Large intestine (tissue), 3 donors: ENCODE measurements at regions not wholly inside any gene's neighbourhood (a gene's known extent, or its start where the extent isn't known, plus 50 kb on each side); places are given as distances from the start of the nearest gene placed in this dataset.

Experiments used
- DNase-seq, 2 donors: peaks; one replicate each; pipeline versions ENCODE4 v3.0.0 to v3.0.0-alpha.2; 2013
- H3K27ac ChIP-seq: one replicate; pipeline ENCODE4 v1.5.1; 2013; ENCODE audit warnings: low read length
- H3K27me3 ChIP-seq: 2 replicates; pipeline ENCODE4 v1.6.1; 2013; ENCODE audit warnings: low read length; ENCODE audit not compliant: control insufficient read depth, insufficient read depth
- H3K36me3 ChIP-seq: 2 replicates; pipeline ENCODE4 v1.6.1; 2013; ENCODE audit warnings: low read length; ENCODE audit not compliant: control insufficient read depth, insufficient read depth
- H3K4me1 ChIP-seq: one replicate; pipeline ENCODE4 v1.6.1; 2013; ENCODE audit warnings: low read length; ENCODE audit not compliant: control insufficient read depth, insufficient read depth
- H3K4me3 ChIP-seq: one replicate; pipeline ENCODE4 v1.5.1; 2013; ENCODE audit warnings: low read length
- H3K9me3 ChIP-seq: one replicate; pipeline ENCODE4 v1.6.1; 2013; ENCODE audit warnings: mild to moderate bottlenecking, low read depth, low read length, moderate library complexity; ENCODE audit not compliant: control insufficient read depth
- WGBS: methylation state at CpG from one replicate; pipeline ENCODE4 v1.1.5; 2013; ENCODE audit warnings: low lambda C conversion rate; ENCODE audit not compliant: insufficient coverage; 5-methylcytosine and 5-hydroxymethylcytosine counted together

DNA sequence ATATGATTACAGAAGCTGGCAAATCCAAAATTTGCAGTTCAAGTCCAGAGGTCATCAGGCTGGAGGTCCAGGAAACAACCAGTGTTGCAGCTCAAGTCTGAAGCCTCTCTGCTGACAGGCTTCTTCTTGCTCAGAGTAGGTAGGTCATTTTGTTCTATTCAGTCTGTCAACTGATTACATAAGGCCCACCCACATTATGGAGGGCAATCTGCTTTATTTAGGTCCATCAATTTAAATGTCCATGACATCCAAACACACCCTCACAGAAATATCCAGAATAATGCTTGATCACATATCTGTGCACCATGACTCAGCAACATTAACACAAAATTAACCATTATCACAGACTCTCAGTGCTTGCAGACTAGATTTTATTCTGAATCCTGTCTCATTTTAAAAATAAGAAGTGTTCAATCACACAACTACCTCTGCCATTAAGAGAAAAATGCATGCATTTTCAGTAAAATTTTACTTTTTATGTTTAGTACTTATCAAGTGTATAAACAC, 759.2 kb upstream of the ADGRB3 start:
- no peak for DNase-seq
- Histone ChIP-seq H3K9me3 (peaks cover 3% of the 10 kb centered on the region), H3K27ac (no peak overlapping the region), H3K4me1 (no peaks in the 10 kb centered on the region), H3K27me3 (no peaks in the 10 kb centered on the region), H3K36me3 (no peaks in the 10 kb centered on the region), H3K4me3 (no peak overlapping the region)

DNA sequence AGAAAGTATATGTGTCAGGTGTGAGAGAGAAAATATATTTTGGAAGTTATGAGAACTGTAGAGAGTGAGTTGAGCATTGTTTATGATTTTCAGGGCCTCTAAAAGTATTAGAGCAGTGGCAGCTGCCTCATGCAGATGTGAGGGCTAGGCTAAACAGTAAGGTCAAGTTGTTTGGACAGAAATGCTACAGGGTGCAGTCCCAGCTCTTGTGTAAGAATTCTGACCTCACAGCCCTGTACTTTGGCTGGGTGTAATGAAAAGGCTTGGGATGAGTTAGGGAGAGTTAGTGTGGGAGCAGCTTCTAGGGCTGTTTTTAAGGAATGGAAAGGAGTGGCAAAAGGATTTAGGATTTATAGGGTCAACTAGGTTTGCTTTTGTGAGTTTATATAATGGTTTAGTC, 764.8 kb upstream of the ADGRB3 start:
- Histone ChIP-seq H3K9me3 (peaks cover 3% of the 10 kb centered on the region), H3K27ac (no peak overlapping the region), H3K36me3 (no peaks in the 10 kb centered on the region), H3K4me3 (no peak overlapping the region), H3K27me3 (no peaks in the 10 kb centered on the region), H3K4me1 (no peaks in the 10 kb centered on the region)
- no peak for DNase-seq

DNA sequence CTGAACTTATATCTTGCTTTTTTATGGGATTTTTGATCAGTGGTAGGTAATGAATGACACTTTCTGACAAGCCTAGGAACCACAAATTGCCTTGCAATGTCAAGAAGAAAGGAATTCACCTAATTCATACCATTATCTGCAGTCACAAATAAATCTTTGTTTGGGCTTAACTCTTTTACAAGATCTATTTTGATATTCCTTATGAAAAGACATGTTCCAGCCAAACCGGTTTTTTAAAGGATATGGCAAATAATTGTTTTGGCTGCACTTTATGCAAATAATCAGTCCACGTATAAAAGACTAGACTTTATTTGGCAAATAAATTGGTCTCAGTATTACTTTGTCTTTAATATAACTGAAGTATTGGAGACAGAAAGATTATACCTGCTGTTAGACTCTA, 771.7 kb upstream of the ADGRB3 start:
- WGBS, result 85% methylated on average over 2 of the region's 2 CpGs
- Histone ChIP-seq H3K4me3 (no peak overlapping the region), H3K27ac (no peak overlapping the region), H3K4me1 (no peaks in the 10 kb centered on the region), H3K9me3 (no peaks in the 10 kb centered on the region), H3K27me3 (no peaks in the 10 kb centered on the region), H3K36me3 (no peaks in the 10 kb centered on the region)
- no peak for DNase-seq

DNA sequence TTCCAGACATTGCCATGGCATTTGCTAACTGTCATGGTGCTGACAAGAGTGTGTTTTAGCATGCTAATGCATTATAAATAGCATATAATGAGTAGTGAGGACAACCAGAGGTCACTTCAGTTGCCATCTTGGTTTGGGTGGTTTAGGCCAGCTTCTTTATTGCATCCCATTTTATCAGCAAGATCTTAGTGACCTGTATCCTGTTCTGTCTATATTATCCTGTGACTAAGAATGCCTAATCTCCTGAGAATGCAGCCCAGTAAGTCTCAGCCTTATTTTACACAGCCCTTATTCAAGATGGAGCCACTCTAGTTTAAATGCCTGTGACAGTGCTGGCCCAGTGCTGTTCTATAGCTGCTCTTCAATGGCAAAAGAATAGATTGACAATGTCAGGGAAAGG, 781.0 kb upstream of the ADGRB3 start:
- Histone ChIP-seq H3K27me3 (no peaks in the 10 kb centered on the region), H3K36me3 (no peaks in the 10 kb centered on the region), H3K9me3 (no peaks in the 10 kb centered on the region), H3K27ac (no peak overlapping the region), H3K4me1 (no peaks in the 10 kb centered on the region), H3K4me3 (no peak overlapping the region)
- DNase-seq, result no peak

DNA sequence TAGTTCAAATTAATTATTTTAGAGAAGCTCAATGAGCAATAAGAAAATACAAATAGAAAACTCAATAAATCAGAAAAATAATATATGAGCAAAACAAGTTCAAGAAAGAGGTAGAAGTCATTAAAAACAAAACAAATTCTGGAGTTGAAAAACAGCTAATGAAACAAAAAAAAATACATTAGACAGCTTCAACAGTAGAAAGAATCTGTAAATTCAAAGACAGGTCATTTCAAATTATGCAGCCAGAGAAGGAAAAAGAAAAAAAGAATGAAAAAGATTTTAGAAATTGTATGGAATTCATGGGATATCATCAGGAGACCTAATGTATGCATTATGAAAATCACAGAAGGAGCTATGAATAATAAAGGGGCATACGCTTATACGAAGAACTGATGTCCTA, 795.3 kb upstream of the ADGRB3 start:
- Histone ChIP-seq H3K27me3 (no peaks in the 10 kb centered on the region), H3K27ac (no peak overlapping the region)
- no CpG with 5 or more reads among the region's 2 CpGs for WGBS

DNA sequence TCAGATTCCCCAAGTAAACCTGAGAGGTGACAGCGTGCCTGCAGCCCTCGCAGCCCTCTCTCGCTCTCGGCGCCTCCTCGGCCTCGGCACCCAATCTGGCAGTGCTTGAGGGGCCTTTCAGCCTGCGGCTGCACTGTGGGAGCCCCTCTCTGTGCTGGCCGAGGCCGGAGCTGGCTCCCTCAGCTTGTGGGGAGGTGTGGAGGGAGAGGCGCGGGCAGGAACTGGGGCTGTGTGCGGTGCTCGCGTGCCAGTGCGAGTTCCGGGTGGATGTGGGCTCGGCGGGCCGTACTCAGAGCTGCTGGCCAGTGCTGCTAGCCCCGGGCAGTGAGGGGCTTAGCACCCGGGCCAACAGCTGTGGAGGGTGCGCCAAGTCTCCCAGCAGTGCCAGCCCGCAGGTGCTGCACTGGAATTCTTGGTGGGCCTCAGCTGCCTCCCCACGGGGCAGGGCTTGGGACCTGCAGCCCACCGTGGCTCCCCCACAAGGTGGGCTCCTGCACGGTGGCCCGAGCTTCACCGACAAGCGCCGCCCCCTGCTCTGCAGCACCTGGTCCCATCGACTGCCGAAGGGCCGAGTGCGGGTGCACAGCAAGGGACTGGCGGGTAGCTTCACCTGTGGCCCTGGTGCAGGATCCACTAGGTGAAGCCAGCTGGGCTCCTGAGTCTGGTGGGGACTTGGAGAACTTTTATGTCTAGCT, 809.7 kb upstream of the ADGRB3 start:
- Histone ChIP-seq H3K27ac (no peak overlapping the region), H3K36me3 (no peaks in the 10 kb centered on the region), H3K4me3 (no peak overlapping the region), H3K27me3 (no peaks in the 10 kb centered on the region), H3K4me1 (no peaks in the 10 kb centered on the region), H3K9me3 (peaks cover 8% of the 10 kb centered on the region)
- no peak for DNase-seq
- WGBS, result no CpG with 5 or more reads among the region's 36 CpGs

More for the DNA sequence above, 795.3 kb upstream of the ADGRB3 start:
- H3K9me3 ChIP-seq, result no peaks in the 10 kb centered on the region
- no peaks in the 10 kb centered on the region for H3K36me3 ChIP-seq
- no peaks in the 10 kb centered on the region for H3K4me1 ChIP-seq
- H3K4me3 ChIP-seq, result no peak overlapping the region
- DNase-seq, result no peak

DNA sequence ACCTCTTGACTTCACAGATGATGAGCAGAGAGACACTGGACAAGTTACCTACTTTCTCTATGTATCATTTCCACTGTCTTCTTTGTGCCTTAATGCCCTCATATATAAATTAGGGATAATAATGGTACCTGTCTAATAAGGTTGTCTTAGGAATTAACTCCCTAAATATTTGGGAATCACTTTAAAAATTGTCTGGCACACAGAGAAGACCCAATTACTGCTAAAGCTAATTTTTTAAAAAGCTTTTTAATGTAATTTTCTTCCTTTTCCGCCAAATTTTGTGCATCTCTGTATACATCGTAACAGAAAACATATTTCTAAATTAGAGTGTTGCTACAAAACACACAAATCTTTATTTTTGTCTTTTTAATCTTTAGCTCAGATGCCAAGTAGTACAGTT, 816.8 kb upstream of the ADGRB3 start:
- 100% methylated on average over 2 of the region's 2 CpGs for WGBS
- H3K27ac ChIP-seq, result no peak overlapping the region
- no peaks in the 10 kb centered on the region for H3K4me1 ChIP-seq
- no peaks in the 10 kb centered on the region for H3K36me3 ChIP-seq
- H3K27me3 ChIP-seq, result no peaks in the 10 kb centered on the region
- no peak overlapping the region for H3K4me3 ChIP-seq
- DNase-seq, result no peak
- H3K9me3 ChIP-seq, result peaks cover 4% of the 10 kb centered on the region

DNA sequence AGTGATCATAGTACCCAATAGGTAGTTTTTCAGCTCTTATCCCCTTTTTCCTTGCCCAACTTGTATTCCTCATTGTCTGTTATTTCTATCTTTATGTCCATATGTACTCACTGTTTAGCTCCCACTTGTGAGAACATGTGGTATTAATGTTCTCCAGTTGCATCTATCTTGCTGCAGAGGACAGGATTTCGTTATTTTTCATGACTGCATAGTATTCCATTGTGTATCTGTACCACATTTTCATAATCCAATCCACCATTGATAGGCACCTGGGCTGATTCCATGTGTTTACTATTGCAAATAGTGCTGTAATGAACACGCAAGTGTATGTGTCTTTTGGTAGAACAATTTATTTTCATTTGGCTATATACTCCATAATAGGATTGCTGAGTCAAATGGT, 819.5 kb upstream of the ADGRB3 start:
- no peak for DNase-seq
- Histone ChIP-seq H3K36me3 (no peaks in the 10 kb centered on the region), H3K27me3 (no peaks in the 10 kb centered on the region), H3K4me3 (no peak overlapping the region), H3K9me3 (peaks cover 4% of the 10 kb centered on the region), H3K27ac (no peak overlapping the region), H3K4me1 (no peaks in the 10 kb centered on the region)
- no CpG with 5 or more reads among the region's 2 CpGs for WGBS

DNA sequence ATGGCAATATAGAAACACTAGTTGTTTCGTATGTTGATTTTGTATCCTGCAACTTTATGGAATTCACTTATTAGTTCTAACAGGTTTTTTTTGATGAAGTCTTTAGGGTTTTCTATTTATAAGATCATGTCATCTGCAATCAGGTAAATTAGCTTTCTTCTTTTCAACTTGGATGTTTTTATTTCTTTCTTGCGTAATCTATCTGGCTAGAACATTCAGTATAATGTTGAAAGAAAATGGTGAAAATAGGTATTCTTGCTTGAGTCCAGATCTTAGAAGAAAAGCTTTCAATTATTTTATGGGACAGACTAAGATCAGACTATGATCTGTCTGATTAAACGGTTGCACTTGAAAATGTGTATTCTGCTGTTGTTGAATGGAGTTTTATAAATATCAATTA, 820.8 kb upstream of the ADGRB3 start:
- DNase-seq, result no peak
- H3K36me3 ChIP-seq, result no peaks in the 10 kb centered on the region
- WGBS, result 84% methylated on average over 2 of the region's 3 CpGs
- H3K27ac ChIP-seq, result no peak overlapping the region
- no peak overlapping the region for H3K4me3 ChIP-seq
- H3K27me3 ChIP-seq, result no peaks in the 10 kb centered on the region
- H3K4me1 ChIP-seq, result no peaks in the 10 kb centered on the region
- H3K9me3 ChIP-seq, result peaks cover 4% of the 10 kb centered on the region

DNA sequence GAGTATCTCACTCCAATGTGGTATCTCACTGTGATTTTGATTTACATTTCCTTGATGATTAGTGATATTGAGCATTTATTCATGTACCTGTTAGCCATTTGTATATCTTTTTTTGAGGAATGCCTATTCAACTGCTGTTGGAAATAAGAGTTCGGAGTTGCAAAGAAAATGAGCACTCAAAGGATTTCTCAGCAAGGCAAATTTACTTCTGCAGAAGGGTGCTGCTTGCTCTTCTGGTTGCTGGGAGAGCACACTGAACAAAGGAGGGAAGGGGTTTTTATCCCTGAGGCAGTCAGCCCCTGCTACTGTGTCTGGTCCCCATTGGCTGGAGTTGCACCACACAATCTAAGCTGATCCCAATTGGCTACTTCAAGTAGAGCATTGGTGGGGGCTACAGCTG, 822.4 kb upstream of the ADGRB3 start:
- no peaks in the 10 kb centered on the region for H3K27me3 ChIP-seq
- no peaks in the 10 kb centered on the region for H3K36me3 ChIP-seq
- peaks cover 4% of the 10 kb centered on the region for H3K9me3 ChIP-seq
- no peak for DNase-seq
- no peak overlapping the region for H3K27ac ChIP-seq
- H3K4me1 ChIP-seq, result no peaks in the 10 kb centered on the region
- no CpG with 5 or more reads among the region's 1 CpG for WGBS
- no peak overlapping the region for H3K4me3 ChIP-seq

DNA sequence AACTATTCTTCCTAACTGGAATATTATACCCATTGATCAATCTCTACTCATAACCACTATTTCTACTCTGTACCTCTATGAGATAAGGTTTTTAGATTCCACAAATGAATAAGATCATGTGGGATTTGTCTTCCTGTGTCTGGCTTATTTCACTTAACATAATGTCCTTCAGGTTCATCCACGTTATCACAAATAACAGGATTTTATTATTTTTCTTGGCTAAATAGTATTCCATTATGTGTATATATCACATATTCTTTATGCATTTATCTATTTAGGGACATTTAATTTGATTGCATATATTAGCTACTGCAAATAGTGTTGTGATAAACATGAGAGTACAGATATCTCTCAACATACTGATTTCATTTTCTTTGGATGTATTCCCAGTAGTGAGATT, 823.0 kb upstream of the ADGRB3 start:
- peaks cover 4% of the 10 kb centered on the region for H3K9me3 ChIP-seq
- DNase-seq, result no peak
- WGBS, result 86% methylated on average over 1 of the region's 1 CpG
- no peak overlapping the region for H3K4me3 ChIP-seq
- H3K36me3 ChIP-seq, result no peaks in the 10 kb centered on the region
- H3K27ac ChIP-seq, result no peak overlapping the region
- no peaks in the 10 kb centered on the region for H3K4me1 ChIP-seq
- no peaks in the 10 kb centered on the region for H3K27me3 ChIP-seq
